Keratinocyte (primary cell): ENCODE measurements at regions not wholly inside any gene's neighbourhood (a gene's known extent, or its start where the extent isn't known, plus 50 kb on each side); places are given as distances from the start of the nearest gene placed in this dataset.
"Not testable (repeated sequence)": the region's sequence is repeated elsewhere in the genome, so short reads cannot be mapped to it uniquely, and the experiment has no call there.

ENCODE experiments used
- EZH2 ChIP-seq: IDR thresholded peaks from one replicate; pipeline ENCODE4 v1.6.1; 2012; ENCODE audit warnings: inconsistent platforms, mild to moderate bottlenecking, low read length, moderate library complexity
- TF ChIP-seq, protein P1 (sequence below), 3 experiments: IDR thresholded peaks in 1 of 3; conservative IDR thresholded peaks in 1 of 3; optimal IDR thresholded peaks in 1 of 3; 2 replicates in 2 of 3; 3 replicates in 1 of 3; pipeline versions ENCODE3 to v1.5.1; 2011; ENCODE audit warnings: low read length in 3 of 3, mild to moderate bottlenecking in 3 of 3, moderate library complexity in 2 of 3, control low read depth in 1 of 3, inconsistent platforms in 1 of 3; ENCODE audit not compliant: insufficient read depth in 2 of 3; ENCODE audit errors: extremely low read depth in 1 of 3

- TF ChIP-seq, protein P1, sequence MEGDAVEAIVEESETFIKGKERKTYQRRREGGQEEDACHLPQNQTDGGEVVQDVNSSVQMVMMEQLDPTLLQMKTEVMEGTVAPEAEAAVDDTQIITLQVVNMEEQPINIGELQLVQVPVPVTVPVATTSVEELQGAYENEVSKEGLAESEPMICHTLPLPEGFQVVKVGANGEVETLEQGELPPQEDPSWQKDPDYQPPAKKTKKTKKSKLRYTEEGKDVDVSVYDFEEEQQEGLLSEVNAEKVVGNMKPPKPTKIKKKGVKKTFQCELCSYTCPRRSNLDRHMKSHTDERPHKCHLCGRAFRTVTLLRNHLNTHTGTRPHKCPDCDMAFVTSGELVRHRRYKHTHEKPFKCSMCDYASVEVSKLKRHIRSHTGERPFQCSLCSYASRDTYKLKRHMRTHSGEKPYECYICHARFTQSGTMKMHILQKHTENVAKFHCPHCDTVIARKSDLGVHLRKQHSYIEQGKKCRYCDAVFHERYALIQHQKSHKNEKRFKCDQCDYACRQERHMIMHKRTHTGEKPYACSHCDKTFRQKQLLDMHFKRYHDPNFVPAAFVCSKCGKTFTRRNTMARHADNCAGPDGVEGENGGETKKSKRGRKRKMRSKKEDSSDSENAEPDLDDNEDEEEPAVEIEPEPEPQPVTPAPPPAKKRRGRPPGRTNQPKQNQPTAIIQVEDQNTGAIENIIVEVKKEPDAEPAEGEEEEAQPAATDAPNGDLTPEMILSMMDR (optimal IDR thresholded peaks at IDR 0.05 in 1 of 3, IDR thresholded peaks at IDR 0.05 in 1 of 3, conservative IDR thresholded peaks at IDR 0.05 in 1 of 3; ENCODE audit: extremely low read depth in 1 of 3, insufficient read depth in 2 of 3, low read length in 3 of 3), result not testable (repeated sequence)
- TF ChIP-seq EZH2, result not testable (repeated sequence)
Measured at GRCh38 chr7:4480131-4480530, 202.0 kb upstream of the FOXK1 start.
